Stimulated activated naive CD8-positive, alpha-beta T cell treated with anti-CD3 and anti-CD28 coated beads, Interleukin-15, amount 100 ng/mL, for 72 hours (primary cell): ENCODE measurements at regions not wholly inside any gene's neighbourhood (a gene's known extent, or its start where the extent isn't known, plus 50 kb on each side); places are given as distances from the start of the nearest gene placed in this dataset.

Experiments
- ATAC-seq: fragments of 150-1000 bp; cut with Tn5 transposase; 2 replicates; pipeline ENCODE4 v1.10.0; 2021; ENCODE audit warnings: mild to moderate bottlenecking, moderate library complexity
- DNase-seq, 2 donors: peaks; one replicate each; pipeline ENCODE4 v3.0.0; 2021 to 2022
- H3K27ac Mint-ChIP-seq, 2 donors: one replicate each; pipeline ENCODE4 v1.8.0; 2022; ENCODE audit warnings: mild to moderate bottlenecking in 2 of 2, mixed read lengths in 2 of 2, moderate library complexity in 2 of 2
- H3K27me3 Mint-ChIP-seq: one replicate; pipeline ENCODE4 v1.8.0; 2022; ENCODE audit warnings: mixed read lengths
- H3K4me1 Mint-ChIP-seq: one replicate; pipeline ENCODE4 v1.8.0; 2022; ENCODE audit warnings: mild to moderate bottlenecking, mixed read lengths
- H3K4me3 Mint-ChIP-seq, 2 donors: one replicate each; pipeline ENCODE4 v1.8.0; 2022; ENCODE audit warnings: mild to moderate bottlenecking in 2 of 2, mixed read lengths in 2 of 2, moderate library complexity in 1 of 2
- H3K9me3 Mint-ChIP-seq, 2 donors: one replicate each; pipeline ENCODE4 v1.8.0; 2022; ENCODE audit warnings: mixed read lengths in 2 of 2

GRCh38 chr7:84847790-84848189 lies 339.1 kb downstream of the SEMA3D start:
- Mint-ChIP-seq H3K27me3 (no peaks in the 10 kb centered on the region), H3K4me1 (no peaks in the 10 kb centered on the region), H3K4me3 (no peak overlapping the region), H3K9me3 (no peaks in the 10 kb centered on the region), H3K27ac (no peak overlapping the region)
- DNase-seq: no peak
- ATAC-seq: no peak

- no peak for ATAC-seq
- Mint-ChIP-seq H3K4me1 (no peaks in the 10 kb centered on the region), H3K27me3 (no peaks in the 10 kb centered on the region), H3K9me3 (no peaks in the 10 kb centered on the region), H3K4me3 (no peak overlapping the region), H3K27ac (no peak overlapping the region)
- DNase-seq: no peak
Observed at GRCh38 chr7:84847038-84847437, 339.8 kb downstream of the SEMA3D start.

- Mint-ChIP-seq H3K4me1 (no peaks in the 10 kb centered on the region), H3K27me3 (no peaks in the 10 kb centered on the region), H3K4me3 (no peak overlapping the region), H3K27ac (no peak overlapping the region), H3K9me3 (no peaks in the 10 kb centered on the region)
- ATAC-seq (no peak), DNase-seq (no peak)
Observed at GRCh38 chr7:84845971-84846370, 340.9 kb downstream of the SEMA3D start.

GRCh38 chr7:84844771-84845170 lies 342.1 kb downstream of the SEMA3D start:
- ATAC-seq (no peak), DNase-seq (no peak)
- H3K4me1 Mint-ChIP-seq: no peaks in the 10 kb centered on the region
- no peak overlapping the region for H3K4me3 Mint-ChIP-seq
- H3K9me3 Mint-ChIP-seq: no peaks in the 10 kb centered on the region
- no peaks in the 10 kb centered on the region for H3K27me3 Mint-ChIP-seq
- no peak overlapping the region for H3K27ac Mint-ChIP-seq

GRCh38 chr7:84841809-84842208 lies 345.0 kb downstream of the SEMA3D start:
- no peak overlapping the region for H3K27ac Mint-ChIP-seq
- ATAC-seq: no peak
- no peaks in the 10 kb centered on the region for H3K4me1 Mint-ChIP-seq
- no peak for DNase-seq
- H3K27me3 Mint-ChIP-seq: no peaks in the 10 kb centered on the region
- no peak overlapping the region for H3K4me3 Mint-ChIP-seq
- H3K9me3 Mint-ChIP-seq: no peaks in the 10 kb centered on the region

- H3K9me3 Mint-ChIP-seq: no peaks in the 10 kb centered on the region
- no peak overlapping the region for H3K4me3 Mint-ChIP-seq
- H3K27me3 Mint-ChIP-seq: no peaks in the 10 kb centered on the region
- no peaks in the 10 kb centered on the region for H3K4me1 Mint-ChIP-seq
- ATAC-seq: no peak
- peak overlapping the region in 1 of 2 donors; percentile 57 for H3K27ac Mint-ChIP-seq
- no peak for DNase-seq
Observed at GRCh38 chr7:84838857-84839256, 348.0 kb downstream of the SEMA3D start.

- H3K4me3 Mint-ChIP-seq: no peak overlapping the region
- no peaks in the 10 kb centered on the region for H3K27me3 Mint-ChIP-seq
- no peak for DNase-seq
Observed at GRCh38 chr7:84837405-84837804, 349.5 kb downstream of the SEMA3D start.

GRCh38 chr7:84829719-84830118 lies 357.1 kb downstream of the SEMA3D start:
- H3K4me1 Mint-ChIP-seq: no peaks in the 10 kb centered on the region
- no peak for ATAC-seq

More at GRCh38 chr7:84837405-84837804, 349.5 kb downstream of the SEMA3D start:
- H3K27ac Mint-ChIP-seq: no peak overlapping the region
- H3K4me1 Mint-ChIP-seq: no peaks in the 10 kb centered on the region
- H3K9me3 Mint-ChIP-seq: no peaks in the 10 kb centered on the region
- ATAC-seq: no peak

GRCh38 chr7:84824057-84824651 lies 362.7 kb downstream of the SEMA3D start:
- H3K27me3 Mint-ChIP-seq: no peaks in the 10 kb centered on the region
- ATAC-seq (no peak), DNase-seq (no peak)
- H3K27ac Mint-ChIP-seq: no peak overlapping the region
- no peaks in the 10 kb centered on the region for H3K9me3 Mint-ChIP-seq
- H3K4me3 Mint-ChIP-seq: no peak overlapping the region
- H3K4me1 Mint-ChIP-seq: no peaks in the 10 kb centered on the region

More at GRCh38 chr7:84829719-84830118, 357.1 kb downstream of the SEMA3D start:
- Mint-ChIP-seq H3K27ac (no peak overlapping the region), H3K4me3 (no peak overlapping the region), H3K27me3 (no peaks in the 10 kb centered on the region), H3K9me3 (no peaks in the 10 kb centered on the region)
- no peak for DNase-seq

- no peak for DNase-seq
- H3K27ac Mint-ChIP-seq: peak overlapping the region in 1 of 2 donors; percentile 88
- no peaks in the 10 kb centered on the region for H3K4me1 Mint-ChIP-seq
- ATAC-seq: no peak
- H3K9me3 Mint-ChIP-seq: no peaks in the 10 kb centered on the region
- no peak overlapping the region for H3K4me3 Mint-ChIP-seq
- H3K27me3 Mint-ChIP-seq: no peaks in the 10 kb centered on the region
Observed at GRCh38 chr7:84823530-84823929, 363.3 kb downstream of the SEMA3D start.

- Mint-ChIP-seq H3K27ac (no peak overlapping the region), H3K27me3 (no peaks in the 10 kb centered on the region), H3K4me3 (no peak overlapping the region), H3K4me1 (no peaks in the 10 kb centered on the region), H3K9me3 (no peaks in the 10 kb centered on the region)
- DNase-seq (no peak), ATAC-seq (no peak)
Observed at GRCh38 chr7:84822941-84823510, 363.8 kb downstream of the SEMA3D start.

- DNase-seq (no peak), ATAC-seq (no peak)
- Mint-ChIP-seq H3K4me1 (no peaks in the 10 kb centered on the region), H3K27me3 (no peaks in the 10 kb centered on the region), H3K9me3 (no peaks in the 10 kb centered on the region), H3K4me3 (no peak overlapping the region), H3K27ac (no peak overlapping the region)
Observed at GRCh38 chr7:84821671-84822534, 365.0 kb downstream of the SEMA3D start.

- H3K4me3 Mint-ChIP-seq: no peak overlapping the region
- H3K9me3 Mint-ChIP-seq: no peaks in the 10 kb centered on the region
- DNase-seq (no peak), ATAC-seq (no peak)
- no peaks in the 10 kb centered on the region for H3K4me1 Mint-ChIP-seq
- H3K27ac Mint-ChIP-seq: no peak overlapping the region
- H3K27me3 Mint-ChIP-seq: no peaks in the 10 kb centered on the region
Observed at GRCh38 chr7:84820481-84820880, 366.4 kb downstream of the SEMA3D start.

GRCh38 chr7:84817016-84817415 lies 369.8 kb downstream of the SEMA3D start:
- H3K27me3 Mint-ChIP-seq: no peaks in the 10 kb centered on the region
- ATAC-seq: no peak
- H3K27ac Mint-ChIP-seq: no peak overlapping the region
- H3K4me3 Mint-ChIP-seq: no peak overlapping the region
- no peak for DNase-seq
- H3K9me3 Mint-ChIP-seq: no peaks in the 10 kb centered on the region
- H3K4me1 Mint-ChIP-seq: no peaks in the 10 kb centered on the region

GRCh38 chr7:84813376-84813775 lies 373.5 kb downstream of the SEMA3D start:
- H3K27me3 Mint-ChIP-seq: no peaks in the 10 kb centered on the region
- no peaks in the 10 kb centered on the region for H3K4me1 Mint-ChIP-seq
- H3K27ac Mint-ChIP-seq: no peak overlapping the region
- DNase-seq (no peak), ATAC-seq (no peak)
- H3K4me3 Mint-ChIP-seq: no peak overlapping the region
- H3K9me3 Mint-ChIP-seq: no peaks in the 10 kb centered on the region

GRCh38 chr7:84812021-84812420 lies 374.8 kb downstream of the SEMA3D start:
- Mint-ChIP-seq H3K4me3 (no peak overlapping the region), H3K27me3 (no peaks in the 10 kb centered on the region), H3K9me3 (no peaks in the 10 kb centered on the region), H3K27ac (no peak overlapping the region), H3K4me1 (no peaks in the 10 kb centered on the region)
- ATAC-seq (no peak), DNase-seq (no peak)
